Kidney epithelial cell (primary cell): ENCODE measurements at regions not wholly inside any gene's neighbourhood (a gene's known extent, or its start where the extent isn't known, plus 50 kb on each side); places are given as distances from the start of the nearest gene placed in this dataset.

Experiments used
- DNase-seq: peaks from one replicate; pipeline ENCODE4 v3.0.0-alpha.2; 2010; ENCODE audit warnings: low read depth
- H3K27me3 ChIP-seq: 2 replicates; pipeline ENCODE4 v1.6.0; 2011; ENCODE audit warnings: low read length; ENCODE audit not compliant: control insufficient read depth, insufficient read depth
- H3K36me3 ChIP-seq: 2 replicates; pipeline ENCODE4 v1.5.1; 2011; ENCODE audit warnings: low read length; ENCODE audit not compliant: control insufficient read depth, insufficient read depth
- H3K4me3 ChIP-seq: 2 replicates; pipeline ENCODE4 v1.5.1; 2011; ENCODE audit warnings: low read depth, mild to moderate bottlenecking, control low read depth, low read length
- CTCF ChIP-seq: IDR thresholded peaks from 2 replicates; pipeline ENCODE4 v1.5.1; 2011; ENCODE audit warnings: mild to moderate bottlenecking, moderate library complexity, low read length, control low read depth, inconsistent platforms; ENCODE audit not compliant: insufficient read depth, poor library complexity, severe bottlenecking

GRCh38 chr4:23516716-23517115 is 373.1 kb downstream of the PPARGC1A start:
- no peak for TF ChIP-seq CTCF
- no peaks in the 10 kb centered on the region for H3K27me3 ChIP-seq
- H3K36me3 ChIP-seq: no peaks in the 10 kb centered on the region
- H3K4me3 ChIP-seq: no peak overlapping the region
- no peak for DNase-seq

- Histone ChIP-seq H3K36me3 (no peaks in the 10 kb centered on the region), H3K4me3 (no peak overlapping the region), H3K27me3 (no peaks in the 10 kb centered on the region)
- DNase-seq: no peak
- TF ChIP-seq CTCF: no peak
These were observed 385.8 kb downstream of the PPARGC1A start for GRCh38 chr4:23504083-23504482.

- Histone ChIP-seq H3K4me3 (no peak overlapping the region), H3K36me3 (no peaks in the 10 kb centered on the region), H3K27me3 (no peaks in the 10 kb centered on the region)
- TF ChIP-seq CTCF: no peak
- no peak for DNase-seq
These were observed 388.9 kb downstream of the PPARGC1A start for GRCh38 chr4:23500894-23501449.

GRCh38 chr4:23485801-23486200 is 404.0 kb downstream of the PPARGC1A start:
- no peaks in the 10 kb centered on the region for H3K27me3 ChIP-seq
- TF ChIP-seq CTCF: no peak
- no peak overlapping the region for H3K4me3 ChIP-seq
- H3K36me3 ChIP-seq: no peaks in the 10 kb centered on the region
- no peak for DNase-seq

GRCh38 chr4:23484689-23485088 is 405.2 kb downstream of the PPARGC1A start:
- Histone ChIP-seq H3K36me3 (no peaks in the 10 kb centered on the region), H3K4me3 (no peak overlapping the region), H3K27me3 (no peaks in the 10 kb centered on the region)
- no peak for TF ChIP-seq CTCF
- no peak for DNase-seq

GRCh38 chr4:23483320-23483960 is 406.4 kb downstream of the PPARGC1A start:
- no peaks in the 10 kb centered on the region for H3K36me3 ChIP-seq
- TF ChIP-seq CTCF: no peak
- H3K4me3 ChIP-seq: no peak overlapping the region
- DNase-seq: no peak
- no peaks in the 10 kb centered on the region for H3K27me3 ChIP-seq
